Progenitor cell of endocrine pancreas (in vitro differentiated cells): ENCODE measurements at regions not wholly inside any gene's neighbourhood (a gene's known extent, or its start where the extent isn't known, plus 50 kb on each side); places are given as distances from the start of the nearest gene placed in this dataset.

Source experiments
- DNase-seq: peaks from one replicate; pipeline ENCODE4 v3.0.0; 2021; ENCODE audit warnings: low spot score; ENCODE audit not compliant: unreplicated experiment
- H3K27ac Mint-ChIP-seq: 2 replicates; pipeline ENCODE4 v1.8.0; 2021; ENCODE audit warnings: mild to moderate bottlenecking, moderate library complexity, mixed read lengths
- H3K27me3 Mint-ChIP-seq: 2 replicates; pipeline ENCODE4 v1.8.0; 2021; ENCODE audit warnings: mixed read lengths
- H3K36me3 Mint-ChIP-seq: 2 replicates; pipeline ENCODE4 v1.8.0; 2022; ENCODE audit warnings: mixed read lengths; ENCODE audit not compliant: insufficient read depth
- H3K4me1 Mint-ChIP-seq: 2 replicates; pipeline ENCODE4 v1.8.0; 2021; ENCODE audit warnings: low read depth, mixed read lengths
- H3K4me3 Mint-ChIP-seq: 2 replicates; pipeline ENCODE4 v1.8.0; 2021; ENCODE audit warnings: low read depth, mild to moderate bottlenecking, moderate library complexity, mixed read lengths
- H3K9me3 Mint-ChIP-seq: 2 replicates; pipeline ENCODE4 v1.8.0; 2021; ENCODE audit warnings: low read depth, mixed read lengths
- TF ChIP-seq, protein P1 (sequence below): fragments of 200-600 bp; sonication (generic); IDR thresholded peaks from one replicate; pipeline ENCODE4 v1.5.0; 2021; ENCODE audit warnings: antibody characterized with exemption, mild to moderate bottlenecking; ENCODE audit not compliant: unreplicated experiment

GRCh38 chr1:94746635-94747525 lies 73.3 kb upstream of the SLC44A3 start:
- H3K9me3 Mint-ChIP-seq: peaks cover 11% of the 10 kb centered on the region
- no peak for DNase-seq
- H3K36me3 Mint-ChIP-seq: peaks cover 25% of the 10 kb centered on the region
- TF ChIP-seq, protein P1, sequence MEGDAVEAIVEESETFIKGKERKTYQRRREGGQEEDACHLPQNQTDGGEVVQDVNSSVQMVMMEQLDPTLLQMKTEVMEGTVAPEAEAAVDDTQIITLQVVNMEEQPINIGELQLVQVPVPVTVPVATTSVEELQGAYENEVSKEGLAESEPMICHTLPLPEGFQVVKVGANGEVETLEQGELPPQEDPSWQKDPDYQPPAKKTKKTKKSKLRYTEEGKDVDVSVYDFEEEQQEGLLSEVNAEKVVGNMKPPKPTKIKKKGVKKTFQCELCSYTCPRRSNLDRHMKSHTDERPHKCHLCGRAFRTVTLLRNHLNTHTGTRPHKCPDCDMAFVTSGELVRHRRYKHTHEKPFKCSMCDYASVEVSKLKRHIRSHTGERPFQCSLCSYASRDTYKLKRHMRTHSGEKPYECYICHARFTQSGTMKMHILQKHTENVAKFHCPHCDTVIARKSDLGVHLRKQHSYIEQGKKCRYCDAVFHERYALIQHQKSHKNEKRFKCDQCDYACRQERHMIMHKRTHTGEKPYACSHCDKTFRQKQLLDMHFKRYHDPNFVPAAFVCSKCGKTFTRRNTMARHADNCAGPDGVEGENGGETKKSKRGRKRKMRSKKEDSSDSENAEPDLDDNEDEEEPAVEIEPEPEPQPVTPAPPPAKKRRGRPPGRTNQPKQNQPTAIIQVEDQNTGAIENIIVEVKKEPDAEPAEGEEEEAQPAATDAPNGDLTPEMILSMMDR: no peak
- no peaks in the 10 kb centered on the region for H3K27me3 Mint-ChIP-seq
- no peak overlapping the region for H3K4me3 Mint-ChIP-seq
- no peak overlapping the region for H3K27ac Mint-ChIP-seq
- peaks cover 1% of the 10 kb centered on the region for H3K4me1 Mint-ChIP-seq

DNA sequence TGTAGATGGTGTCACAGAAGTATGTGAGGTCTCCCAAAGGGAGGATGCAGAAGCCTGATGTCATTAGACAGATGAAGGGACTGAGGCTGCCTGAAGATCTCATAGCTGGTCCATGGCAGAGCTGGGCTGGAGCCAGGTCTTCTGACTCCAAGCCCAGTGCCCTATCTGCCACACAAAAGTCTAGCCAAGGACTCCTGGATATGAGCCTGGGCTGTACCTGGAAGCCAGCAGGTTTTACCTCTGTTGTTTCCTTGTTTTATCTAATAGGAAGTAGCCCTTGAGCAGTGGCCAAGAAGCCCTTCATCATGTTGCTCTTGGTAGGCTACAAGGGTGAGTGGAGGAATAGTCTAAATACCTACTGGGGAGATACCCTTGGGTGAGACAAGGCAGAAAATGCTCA lies 74.4 kb upstream of the SLC44A3 start:
- DNase-seq: no peak
- peaks cover 11% of the 10 kb centered on the region for H3K9me3 Mint-ChIP-seq
- TF ChIP-seq, protein P1: no peak
- H3K4me3 Mint-ChIP-seq: no peak overlapping the region
- no peaks in the 10 kb centered on the region for H3K27me3 Mint-ChIP-seq
- peaks cover 1% of the 10 kb centered on the region for H3K4me1 Mint-ChIP-seq
- H3K27ac Mint-ChIP-seq: no peak overlapping the region
- H3K36me3 Mint-ChIP-seq: peaks cover 19% of the 10 kb centered on the region

- TF ChIP-seq, protein P1: no peak
- Mint-ChIP-seq H3K27me3 (no peaks in the 10 kb centered on the region), H3K4me3 (no peak overlapping the region), H3K9me3 (no peaks in the 10 kb centered on the region), H3K36me3 (peaks cover 11% of the 10 kb centered on the region), H3K27ac (no peak overlapping the region), H3K4me1 (peaks cover 2% of the 10 kb centered on the region)
- DNase-seq: no peak
Observed at GRCh38 chr1:94743862-94744261, 76.3 kb upstream of the SLC44A3 start.

DNA sequence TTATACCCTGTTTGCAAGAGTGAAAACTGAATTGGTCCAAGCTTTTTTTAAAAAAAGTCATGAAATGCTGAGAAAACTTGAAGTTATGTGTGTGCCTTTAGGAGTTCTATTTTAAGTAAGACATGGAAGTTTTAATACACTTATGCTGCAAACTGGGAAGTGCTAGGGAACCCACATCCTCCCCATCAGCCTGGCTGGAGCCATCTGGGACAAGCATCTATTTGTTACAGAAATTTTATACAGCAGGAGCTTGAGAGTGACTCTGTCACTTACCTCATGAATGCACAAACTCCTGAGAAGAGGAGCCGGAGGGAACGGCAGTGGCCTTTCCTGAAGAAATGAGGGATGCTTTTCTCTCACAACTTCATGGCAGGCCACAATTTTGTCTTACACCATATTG lies 78.2 kb upstream of the SLC44A3 start:
- peaks cover 11% of the 10 kb centered on the region for H3K36me3 Mint-ChIP-seq
- no peak overlapping the region for H3K4me3 Mint-ChIP-seq
- H3K27me3 Mint-ChIP-seq: no peaks in the 10 kb centered on the region
- H3K4me1 Mint-ChIP-seq: peaks cover 3% of the 10 kb centered on the region
- TF ChIP-seq, protein P1: no peak
- DNase-seq: no peak
- no peak overlapping the region for H3K27ac Mint-ChIP-seq
- H3K9me3 Mint-ChIP-seq: no peaks in the 10 kb centered on the region

DNA sequence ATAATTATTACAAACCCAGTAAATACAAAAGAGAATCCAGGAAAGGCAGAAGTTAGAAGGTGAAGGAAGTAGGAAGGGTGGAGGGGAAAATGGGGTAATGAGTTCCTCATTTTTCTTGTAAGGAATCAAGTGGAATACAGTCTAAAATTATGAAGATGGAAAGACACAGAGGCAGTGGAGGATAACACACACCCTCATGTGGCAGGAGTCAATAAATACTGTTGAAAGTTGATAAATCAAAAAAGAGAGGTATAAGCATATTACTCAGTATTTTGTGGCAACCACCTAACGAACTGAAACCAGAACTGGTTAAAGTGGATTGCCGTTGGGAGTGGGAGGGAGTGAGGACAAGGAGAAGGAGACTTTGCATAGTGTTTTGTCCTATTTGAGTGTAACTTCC lies 78.6 kb upstream of the SLC44A3 start:
- Mint-ChIP-seq H3K9me3 (no peaks in the 10 kb centered on the region), H3K36me3 (peaks cover 11% of the 10 kb centered on the region), H3K27me3 (no peaks in the 10 kb centered on the region), H3K27ac (no peak overlapping the region), H3K4me3 (no peak overlapping the region), H3K4me1 (peaks cover 6% of the 10 kb centered on the region)
- DNase-seq: no peak
- TF ChIP-seq, protein P1: no peak
